ENCODE measurements at regions not wholly inside any gene's neighbourhood (a gene's known extent, or its start where the extent isn't known, plus 50 kb on each side); places are given as distances from the start of the nearest gene placed in this dataset.

- H3K4me3 Mint-ChIP-seq (ENCODE audit: unreplicated experiment) = no peak overlapping the region
- no peaks in the 10 kb centered on the region for H3K36me3 Mint-ChIP-seq (ENCODE audit: unreplicated experiment)
- no peaks in the 10 kb centered on the region for H3K4me1 Mint-ChIP-seq (ENCODE audit: unreplicated experiment)
- H3K27me3 Mint-ChIP-seq (ENCODE audit: unreplicated experiment) = no peaks in the 10 kb centered on the region
- no peak overlapping the region for H3K27ac Mint-ChIP-seq (ENCODE audit: unreplicated experiment)
- H3K9me3 Mint-ChIP-seq (ENCODE audit: unreplicated experiment) = peaks cover 40% of the 10 kb centered on the region
- DNase-seq (ENCODE audit: extremely low spot score, unreplicated experiment) = no peak
- no peak for TF ChIP-seq CTCF (IDR thresholded peaks at IDR 0.05)
These were observed 140.1 kb upstream of the FRG1 start for GRCh38 chr4:189800545-189801088.

- peaks cover 43% of the 10 kb centered on the region for H3K9me3 Mint-ChIP-seq (ENCODE audit: unreplicated experiment)
- no peak for DNase-seq (ENCODE audit: extremely low spot score, unreplicated experiment)
- H3K27me3 Mint-ChIP-seq (ENCODE audit: unreplicated experiment) = no peaks in the 10 kb centered on the region
- no peak overlapping the region for H3K4me3 Mint-ChIP-seq (ENCODE audit: unreplicated experiment)
- TF ChIP-seq CTCF (IDR thresholded peaks at IDR 0.05) = no peak
- no peaks in the 10 kb centered on the region for H3K36me3 Mint-ChIP-seq (ENCODE audit: unreplicated experiment)
- H3K27ac Mint-ChIP-seq (ENCODE audit: unreplicated experiment) = no peak overlapping the region
- H3K4me1 Mint-ChIP-seq (ENCODE audit: unreplicated experiment) = no peaks in the 10 kb centered on the region
These were observed 137.8 kb upstream of the FRG1 start for GRCh38 chr4:189802884-189803283.

- no peak for TF ChIP-seq CTCF (IDR thresholded peaks at IDR 0.05)
- Mint-ChIP-seq H3K9me3 (ENCODE audit: unreplicated experiment) (peaks cover 60% of the 10 kb centered on the region), H3K27ac (ENCODE audit: unreplicated experiment) (no peak overlapping the region), H3K4me1 (ENCODE audit: unreplicated experiment) (no peaks in the 10 kb centered on the region), H3K27me3 (ENCODE audit: unreplicated experiment) (no peaks in the 10 kb centered on the region), H3K4me3 (ENCODE audit: unreplicated experiment) (no peak overlapping the region), H3K36me3 (ENCODE audit: unreplicated experiment) (no peaks in the 10 kb centered on the region)
- no peak for DNase-seq (ENCODE audit: extremely low spot score, unreplicated experiment)
These were observed 135.8 kb upstream of the FRG1 start for GRCh38 chr4:189804894-189805293.

GRCh38 chr4:189806506-189806905 is 134.2 kb upstream of the FRG1 start:
- Mint-ChIP-seq H3K4me3 (ENCODE audit: unreplicated experiment) (no peak overlapping the region), H3K36me3 (ENCODE audit: unreplicated experiment) (no peaks in the 10 kb centered on the region), H3K27me3 (ENCODE audit: unreplicated experiment) (no peaks in the 10 kb centered on the region), H3K9me3 (ENCODE audit: unreplicated experiment) (peaks cover 59% of the 10 kb centered on the region), H3K4me1 (ENCODE audit: unreplicated experiment) (no peaks in the 10 kb centered on the region), H3K27ac (ENCODE audit: unreplicated experiment) (no peak overlapping the region)
- no peak for DNase-seq (ENCODE audit: extremely low spot score, unreplicated experiment)
- no peak for TF ChIP-seq CTCF (IDR thresholded peaks at IDR 0.05)

GRCh38 chr4:189807031-189807430 is 133.6 kb upstream of the FRG1 start:
- H3K27ac Mint-ChIP-seq (ENCODE audit: unreplicated experiment) = no peak overlapping the region
- TF ChIP-seq CTCF (IDR thresholded peaks at IDR 0.05) = no peak
- H3K4me3 Mint-ChIP-seq (ENCODE audit: unreplicated experiment) = no peak overlapping the region
- H3K27me3 Mint-ChIP-seq (ENCODE audit: unreplicated experiment) = no peaks in the 10 kb centered on the region
- no peak for DNase-seq (ENCODE audit: extremely low spot score, unreplicated experiment)
- H3K9me3 Mint-ChIP-seq (ENCODE audit: unreplicated experiment) = peaks cover 61% of the 10 kb centered on the region
- no peaks in the 10 kb centered on the region for H3K36me3 Mint-ChIP-seq (ENCODE audit: unreplicated experiment)
- no peaks in the 10 kb centered on the region for H3K4me1 Mint-ChIP-seq (ENCODE audit: unreplicated experiment)

All from osteocyte (in vitro differentiated cells).